Breast epithelium (tissue), 4 donors: ENCODE measurements at regions not wholly inside any gene's neighbourhood (a gene's known extent, or its start where the extent isn't known, plus 50 kb on each side); places are given as distances from the start of the nearest gene placed in this dataset.

Experiments
- DNase-seq, 2 donors: peaks; one replicate each; pipeline ENCODE4 v3.0.0-alpha.2; 2019; ENCODE audit warnings: low spot score in 2 of 2
- H3K27ac ChIP-seq, 2 donors: fragments of 200-600 bp; sonication (generic) in 1 of 2; one replicate each; pipeline ENCODE4 v1.5.1; 2016 to 2019; ENCODE audit warnings: mild to moderate bottlenecking in 1 of 2
- H3K27me3 ChIP-seq, 2 donors: fragments of 200-600 bp; sonication (generic) in 1 of 2; one replicate each; pipeline versions ENCODE4 v1.5.1 to v1.6.0; 2017 to 2019; ENCODE audit warnings: control low read depth in 1 of 2, mild to moderate bottlenecking in 1 of 2
- H3K36me3 ChIP-seq: fragments of 200-600 bp; one replicate; pipeline ENCODE4 v1.5.1; 2019
- H3K4me1 ChIP-seq, 2 donors: fragments of 200-600 bp; sonication (generic); one replicate each; pipeline ENCODE4 v1.5.1; 2016 to 2019; ENCODE audit warnings: control low read depth in 1 of 2
- H3K4me3 ChIP-seq, 3 donors: fragments of 200-600 bp; sonication (generic); 1 replicate in 2 of 3; 2 replicates in 1 of 3; pipeline ENCODE4 v1.5.1; 2016 to 2019; ENCODE audit warnings: mild to moderate bottlenecking in 3 of 3, moderate library complexity in 2 of 3
- H3K9me3 ChIP-seq, 2 donors: fragments of 200-600 bp; sonication (generic) in 1 of 2; one replicate each; pipeline ENCODE4 v1.5.1; 2016 to 2019; ENCODE audit warnings: control low read depth in 1 of 2
- CTCF ChIP-seq, 3 donors: fragments of 450-650 bp; IDR thresholded peaks; one replicate each; pipeline ENCODE4 v1.5.1; 2016 to 2017; ENCODE audit warnings: antibody characterized with exemption in 3 of 3, mild to moderate bottlenecking in 3 of 3, moderate library complexity in 3 of 3
- POLR2A ChIP-seq: fragments of 450-650 bp; IDR thresholded peaks from one replicate; pipeline ENCODE4 v1.6.1; 2016; ENCODE audit warnings: antibody characterized with exemption, mild to moderate bottlenecking, moderate library complexity
- POLR2AphosphoS5 ChIP-seq, 3 donors: sonication (generic); formaldehyde crosslinking; IDR thresholded peaks; one replicate each; pipeline ENCODE4 v1.6.1; 2017; ENCODE audit warnings: antibody characterized with exemption in 3 of 3
- intact Hi-C: fragments of 100-400 bp; cut with DNase I; formaldehyde crosslinking; loops from one replicate; pipeline ENCODE4 v1.15.1; 2023; ENCODE audit warnings: low total_unique reads

- DNase-seq: peak in 1 of 2 donors; percentile 39
- Histone ChIP-seq H3K27me3 (peaks cover 3 to 31% of the 10 kb centered on the region in 2 donors), H3K9me3 (no peaks in the 10 kb centered on the region), H3K4me1 (no peaks in the 10 kb centered on the region), H3K36me3 (no peaks in the 10 kb centered on the region), H3K4me3 (no peak overlapping the region), H3K27ac (no peak overlapping the region)
- no peak for TF ChIP-seq POLR2A
- no peak for TF ChIP-seq POLR2AphosphoS5 (IDR thresholded peaks at IDR 0.05)
- TF ChIP-seq CTCF (IDR thresholded peaks at IDR 0.05): no peak
- intact Hi-C loops: loop anchor here (5.0 kb wide), 2 partner anchors 178 to 933 kb away; no protein-coding TSS in a partner anchor
These were observed 83.6 kb upstream of the NKD1 start for GRCh38 chr16:50464325-50465290.

GRCh38 chr16:50463581-50464324 lies 84.4 kb upstream of the NKD1 start:
- Histone ChIP-seq H3K36me3 (no peaks in the 10 kb centered on the region), H3K4me3 (no peak overlapping the region), H3K27ac (no peak overlapping the region), H3K9me3 (no peaks in the 10 kb centered on the region), H3K27me3 (peaks cover 3 to 25% of the 10 kb centered on the region in 2 donors), H3K4me1 (no peaks in the 10 kb centered on the region)
- DNase-seq: peak in 1 of 2 donors; percentile 15
- TF ChIP-seq POLR2A: no peak
- TF ChIP-seq CTCF (IDR thresholded peaks at IDR 0.05): no peak
- no peak for TF ChIP-seq POLR2AphosphoS5 (IDR thresholded peaks at IDR 0.05)
- intact Hi-C loops: no loop called here

GRCh38 chr16:50462793-50463507 lies 85.2 kb upstream of the NKD1 start:
- TF ChIP-seq CTCF (IDR thresholded peaks at IDR 0.05): no peak
- TF ChIP-seq POLR2A: no peak
- TF ChIP-seq POLR2AphosphoS5 (IDR thresholded peaks at IDR 0.05): no peak
- H3K9me3 ChIP-seq: no peaks in the 10 kb centered on the region
- H3K4me1 ChIP-seq: no peaks in the 10 kb centered on the region
- no peak overlapping the region for H3K4me3 ChIP-seq
- no peak overlapping the region for H3K27ac ChIP-seq
- intact Hi-C loops: no loop called here
- H3K27me3 ChIP-seq: peaks cover 0 to 17% of the 10 kb centered on the region in 2 donors
- DNase-seq: peak in 1 of 2 donors; percentile 6
- H3K36me3 ChIP-seq: no peaks in the 10 kb centered on the region

- H3K27ac ChIP-seq: no peak overlapping the region
- H3K36me3 ChIP-seq: no peaks in the 10 kb centered on the region
- no peak overlapping the region for H3K4me3 ChIP-seq
- TF ChIP-seq CTCF (IDR thresholded peaks at IDR 0.05) (no peak), POLR2AphosphoS5 (IDR thresholded peaks at IDR 0.05) (no peak), POLR2A (no peak)
- no peaks in the 10 kb centered on the region for H3K9me3 ChIP-seq
- intact Hi-C loops: no loop called here
- no peak for DNase-seq
- no peaks in the 10 kb centered on the region for H3K4me1 ChIP-seq
- H3K27me3 ChIP-seq: peaks cover 0 to 11% of the 10 kb centered on the region in 2 donors
These were observed 86.8 kb upstream of the NKD1 start for GRCh38 chr16:50461400-50461760.
